ENCODE measurements at regions not wholly inside any gene's neighbourhood (a gene's known extent, or its start where the extent isn't known, plus 50 kb on each side); places are given as distances from the start of the nearest gene placed in this dataset.

DNA sequence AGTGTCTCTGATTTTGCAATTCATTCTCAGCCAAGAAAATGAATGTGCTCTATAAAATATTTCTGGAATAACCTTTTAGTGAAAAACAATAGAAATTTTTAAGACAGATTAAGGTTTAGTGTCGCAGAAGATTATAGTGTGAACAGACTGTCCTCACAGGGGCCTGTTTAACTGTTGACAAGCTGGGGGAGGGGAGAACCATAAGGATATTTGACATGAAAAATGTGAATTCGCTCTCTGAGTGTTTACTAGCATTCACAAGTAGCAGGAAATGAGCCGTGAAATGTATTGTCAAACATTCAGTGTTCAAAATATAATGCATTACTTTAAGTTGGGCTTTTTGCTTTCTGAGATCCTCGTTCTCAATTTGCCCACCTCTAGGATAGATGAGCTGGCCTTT, 134.8 kb upstream of the TSHZ2 start:
- TF ChIP-seq POLR2AphosphoS5 (IDR thresholded peaks at IDR 0.05; ENCODE audit: borderline replicate concordance, low read depth, low read length): no peak
- TF ChIP-seq EZH2 (IDR thresholded peaks at IDR 0.05): no peak

Data from SK-N-MC (cell line).